Cardiac fibroblast (primary cell): ENCODE measurements at regions not wholly inside any gene's neighbourhood (a gene's known extent, or its start where the extent isn't known, plus 50 kb on each side); places are given as distances from the start of the nearest gene placed in this dataset.
A peak's percentile ranks its signal among the peaks of the same experiment; 100 is the strongest.

ENCODE experiments used
- DNase-seq, 2 donors: peaks; one replicate each; pipeline versions ENCODE4 v3.0.0 to v3.0.0-alpha.2; 2010; ENCODE audit warnings: low read depth in 2 of 2
- H3K4me3 ChIP-seq, 2 donors: replicated peaks in 1 of 2; 1 replicate in 1 of 2; 2 replicates in 1 of 2; pipeline ENCODE4 v1.5.1; 2011; ENCODE audit warnings: low read depth in 2 of 2, low read length in 2 of 2, mild to moderate bottlenecking in 2 of 2, moderate library complexity in 1 of 2
- CTCF ChIP-seq: IDR thresholded peaks from one replicate; pipeline ENCODE4 v1.5.1; 2011; ENCODE audit warnings: low read depth, mild to moderate bottlenecking, low read length, inconsistent platforms

GRCh38 chr5:145585443-145586148, 249.5 kb downstream of the PRELID2 start:
- DNase-seq, result no peak
- no peak for TF ChIP-seq CTCF
- H3K4me3 ChIP-seq, result no peak overlapping the region

- DNase-seq, result no peak
- H3K4me3 ChIP-seq, result no peak overlapping the region
- no peak for TF ChIP-seq CTCF
These were observed 255.8 kb downstream of the PRELID2 start for GRCh38 chr5:145579301-145579700.

- no peak for DNase-seq
- TF ChIP-seq CTCF, result no peak
- no peak overlapping the region for H3K4me3 ChIP-seq
These were observed 260.1 kb downstream of the PRELID2 start for GRCh38 chr5:145574889-145575573.

GRCh38 chr5:145568581-145568980, 266.6 kb downstream of the PRELID2 start:
- no peak overlapping the region for H3K4me3 ChIP-seq
- no peak for TF ChIP-seq CTCF

GRCh38 chr5:145562931-145563330, 272.2 kb downstream of the PRELID2 start:
- TF ChIP-seq CTCF, result no peak
- DNase-seq, result no peak
- H3K4me3 ChIP-seq, result no peak overlapping the region

More at GRCh38 chr5:145568581-145568980, 266.6 kb downstream of the PRELID2 start:
- peak in 1 of 2 donors; percentile 48 for DNase-seq

- no peak overlapping the region for H3K4me3 ChIP-seq
- no peak for DNase-seq
- no peak for TF ChIP-seq CTCF
These were observed 276.9 kb downstream of the PRELID2 start for GRCh38 chr5:145558288-145558687.
